ENCODE measurements at regions not wholly inside any gene's neighbourhood (a gene's known extent, or its start where the extent isn't known, plus 50 kb on each side); places are given as distances from the start of the nearest gene placed in this dataset.

DNA sequence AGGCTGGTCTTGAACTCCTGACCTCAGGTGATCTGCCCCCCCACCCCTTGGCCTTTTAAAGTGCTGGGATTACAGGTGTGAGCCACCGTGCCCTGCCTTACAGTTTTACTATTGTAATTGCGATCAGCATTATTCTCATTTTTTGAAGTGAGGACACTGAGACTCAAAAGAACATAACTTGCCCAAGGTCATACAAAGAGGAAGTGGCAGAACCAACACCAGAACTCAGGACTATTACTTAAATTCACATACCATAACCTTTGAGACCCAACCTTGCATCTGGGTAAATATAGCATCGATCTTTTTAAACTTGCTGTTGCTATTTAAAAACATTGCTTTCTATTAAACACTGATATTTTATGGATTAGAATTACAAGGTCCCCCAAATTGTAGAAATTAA lies 54.2 kb downstream of the FOXI1 start:
- DNase-seq, result no peak

- no peak for DNase-seq
These were observed 55.4 kb downstream of the FOXI1 start for GRCh38 chr5:170161069-170161468.

GRCh38 chr5:170162631-170163321 lies 57.1 kb downstream of the FOXI1 start:
- no peak for DNase-seq

- no peak for DNase-seq
These were observed 58.4 kb downstream of the FOXI1 start for GRCh38 chr5:170164087-170164486.

DNA sequence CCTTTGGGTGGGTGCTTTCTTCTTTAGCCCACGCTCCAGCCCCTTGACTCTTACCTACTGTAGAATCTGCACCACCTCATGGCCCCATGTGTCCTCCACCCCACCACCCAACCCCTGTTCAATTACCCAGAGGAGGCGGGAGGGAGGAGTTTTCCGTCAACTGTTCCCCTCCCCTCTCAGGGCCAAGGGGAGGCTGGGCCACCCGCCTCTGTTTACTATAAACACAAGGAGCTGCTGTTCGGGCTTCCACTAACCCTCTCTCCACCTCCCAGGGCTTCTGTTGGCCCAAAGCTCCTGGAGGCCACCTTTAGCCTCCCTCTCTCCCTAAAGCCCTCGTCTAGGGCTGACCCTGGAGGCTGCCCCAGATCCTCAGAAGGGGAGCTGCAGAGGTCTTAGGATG lies 59.2 kb downstream of the FOXI1 start:
- DNase-seq, result no peak

DNA sequence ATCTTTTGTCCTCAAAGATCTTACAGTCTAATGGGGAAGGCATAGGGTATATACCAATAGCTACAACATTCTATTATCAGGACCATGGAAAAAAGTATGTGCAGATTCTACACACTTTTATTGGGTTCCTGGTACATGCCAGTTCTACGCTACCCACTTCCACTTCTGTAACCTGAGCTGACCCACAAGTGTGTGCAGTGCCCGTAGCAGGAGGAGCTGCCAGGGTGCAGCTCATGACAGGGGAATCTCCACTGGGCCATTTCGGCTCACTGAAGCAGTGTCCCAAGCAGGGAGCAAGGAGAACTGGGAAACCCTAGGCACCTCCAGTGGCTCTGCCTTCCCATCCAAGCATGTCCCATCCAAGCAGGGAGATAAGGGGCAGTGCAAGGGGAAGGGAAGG lies 60.4 kb downstream of the FOXI1 start:
- DNase-seq, result no peak

DNA sequence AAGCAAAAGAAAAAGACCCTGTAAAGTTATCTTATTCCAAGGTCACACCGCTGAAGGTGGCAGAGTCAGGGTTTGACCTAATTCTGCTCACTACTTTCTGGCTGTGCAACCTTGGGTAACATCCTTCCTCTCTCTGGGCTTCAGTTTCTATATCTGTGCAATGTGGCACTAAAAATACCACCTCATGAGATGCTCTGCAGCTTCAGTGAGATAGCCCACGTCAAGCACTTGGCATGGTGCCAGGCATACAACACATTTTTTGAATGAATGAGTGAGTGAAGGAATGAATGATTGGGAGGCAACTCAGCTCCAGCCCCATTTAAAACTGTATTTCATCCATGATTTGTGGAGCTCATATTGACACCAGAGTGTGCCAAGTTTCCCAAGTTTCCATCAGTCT lies 62.3 kb downstream of the FOXI1 start:
- no peak for DNase-seq

DNA sequence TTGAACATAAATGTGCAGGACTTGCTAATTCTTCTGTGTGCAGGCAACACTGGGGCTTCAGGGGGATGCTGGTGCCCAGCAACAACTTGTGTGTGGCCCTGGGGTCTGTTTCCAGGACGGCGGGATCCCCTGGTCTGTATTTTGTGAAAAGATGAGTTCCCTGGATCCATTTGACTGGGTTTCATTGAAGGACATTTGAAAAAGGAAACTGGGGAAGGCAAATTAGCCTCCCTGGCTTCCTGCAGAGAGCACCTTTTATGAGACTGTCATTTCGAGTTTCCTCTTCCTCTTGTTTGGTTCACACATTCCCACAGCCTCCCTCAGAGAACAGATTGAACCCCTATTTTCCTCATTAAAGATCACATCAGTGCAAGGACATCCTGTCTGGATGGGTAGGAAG lies 63.1 kb downstream of the FOXI1 start:
- no peak for DNase-seq

GRCh38 chr5:170169996-170170395 lies 62.8 kb upstream of the C5orf58 start:
- no peak for DNase-seq

- DNase-seq, result no peak
These were observed 61.0 kb upstream of the C5orf58 start for GRCh38 chr5:170171811-170172210.

GRCh38 chr5:170173227-170173626 lies 59.6 kb upstream of the C5orf58 start:
- DNase-seq, result peak; percentile 38 to 76

DNA sequence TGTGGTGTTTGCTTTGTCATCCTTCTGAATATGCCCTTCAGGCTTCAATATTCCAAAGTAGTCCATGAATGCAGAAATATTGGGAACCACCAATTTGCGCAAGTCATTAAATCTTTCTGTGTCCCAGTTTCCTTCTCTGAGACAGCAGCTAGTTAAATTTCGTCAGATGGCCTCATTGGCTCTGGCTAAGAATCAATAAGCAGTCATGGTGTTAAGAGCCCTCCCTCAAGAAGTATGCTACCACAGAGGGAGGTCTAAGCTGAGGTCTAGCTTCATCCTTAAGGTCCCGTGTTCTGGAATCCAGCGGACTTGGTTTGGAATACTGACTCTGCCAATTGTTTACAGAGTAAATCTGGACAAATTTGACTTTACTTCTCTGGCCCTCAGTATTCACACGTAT lies 59.1 kb upstream of the C5orf58 start:
- DNase-seq, result no peak

DNA sequence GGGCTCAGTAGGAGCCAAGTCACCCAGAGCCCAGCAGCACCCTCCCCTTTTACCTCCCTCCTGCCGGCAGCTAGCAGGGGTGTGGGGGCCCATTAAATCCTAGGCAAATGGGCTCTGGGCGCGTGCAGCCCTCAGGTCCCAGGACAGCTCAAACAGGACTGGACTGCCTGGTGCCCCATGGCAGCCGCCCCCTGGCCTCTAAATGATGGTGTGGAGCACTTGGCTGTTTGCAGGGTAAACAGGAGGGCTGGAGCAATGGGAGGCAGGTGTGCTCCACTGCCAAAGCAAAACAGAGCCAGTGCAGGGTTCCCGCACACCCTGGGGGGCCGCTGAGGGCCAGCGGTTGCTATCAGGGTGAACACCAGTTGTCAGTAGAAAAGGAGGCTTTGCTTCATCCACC lies 55.9 kb upstream of the C5orf58 start:
- no peak for DNase-seq

GRCh38 chr5:170178814-170179213 lies 54.0 kb upstream of the C5orf58 start:
- no peak for DNase-seq

- DNase-seq, result no peak
These were observed 53.2 kb upstream of the C5orf58 start for GRCh38 chr5:170179626-170180025.

GRCh38 chr5:170181902-170182301 lies 50.9 kb upstream of the C5orf58 start:
- no peak for DNase-seq

DNA sequence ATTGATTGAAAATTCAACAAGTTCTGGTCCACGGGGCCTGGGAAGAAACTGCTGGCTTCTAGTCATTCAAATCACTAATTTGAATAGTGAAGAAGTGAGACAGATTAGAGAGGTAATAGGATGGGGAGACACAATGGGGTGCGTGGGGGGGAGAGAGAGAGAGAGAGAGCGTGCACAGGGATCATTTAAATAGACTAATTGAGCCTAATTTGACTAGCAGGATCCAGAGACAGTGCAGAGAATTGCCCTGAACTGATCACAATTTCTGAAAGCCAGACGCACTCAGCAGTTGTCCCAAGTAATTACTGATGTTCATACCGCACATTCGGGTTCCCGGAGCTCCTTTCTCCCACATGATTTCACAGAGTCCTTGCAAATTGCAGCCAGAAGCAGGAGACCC lies 50.3 kb upstream of the C5orf58 start:
- DNase-seq, result no peak

Measured in SW 1271 (cell line).